C4-2B (cell line): ENCODE measurements at regions not wholly inside any gene's neighbourhood (a gene's known extent, or its start where the extent isn't known, plus 50 kb on each side); places are given as distances from the start of the nearest gene placed in this dataset.
"Not testable (repeated sequence)": the region's sequence is repeated elsewhere in the genome, so short reads cannot be mapped to it uniquely, and the experiment has no call there.

Experiments used
- ZFX ChIP-seq: fragments of 450-650 bp; IDR thresholded peaks from 2 replicates; pipeline ENCODE4 v1.6.1; 2017
- TF ChIP-seq, protein P1 (sequence below): fragments of 450-650 bp; conservative IDR thresholded peaks from 2 replicates; pipeline ENCODE4 v1.5.1; 2017; ENCODE audit warnings: mild to moderate bottlenecking

DNA sequence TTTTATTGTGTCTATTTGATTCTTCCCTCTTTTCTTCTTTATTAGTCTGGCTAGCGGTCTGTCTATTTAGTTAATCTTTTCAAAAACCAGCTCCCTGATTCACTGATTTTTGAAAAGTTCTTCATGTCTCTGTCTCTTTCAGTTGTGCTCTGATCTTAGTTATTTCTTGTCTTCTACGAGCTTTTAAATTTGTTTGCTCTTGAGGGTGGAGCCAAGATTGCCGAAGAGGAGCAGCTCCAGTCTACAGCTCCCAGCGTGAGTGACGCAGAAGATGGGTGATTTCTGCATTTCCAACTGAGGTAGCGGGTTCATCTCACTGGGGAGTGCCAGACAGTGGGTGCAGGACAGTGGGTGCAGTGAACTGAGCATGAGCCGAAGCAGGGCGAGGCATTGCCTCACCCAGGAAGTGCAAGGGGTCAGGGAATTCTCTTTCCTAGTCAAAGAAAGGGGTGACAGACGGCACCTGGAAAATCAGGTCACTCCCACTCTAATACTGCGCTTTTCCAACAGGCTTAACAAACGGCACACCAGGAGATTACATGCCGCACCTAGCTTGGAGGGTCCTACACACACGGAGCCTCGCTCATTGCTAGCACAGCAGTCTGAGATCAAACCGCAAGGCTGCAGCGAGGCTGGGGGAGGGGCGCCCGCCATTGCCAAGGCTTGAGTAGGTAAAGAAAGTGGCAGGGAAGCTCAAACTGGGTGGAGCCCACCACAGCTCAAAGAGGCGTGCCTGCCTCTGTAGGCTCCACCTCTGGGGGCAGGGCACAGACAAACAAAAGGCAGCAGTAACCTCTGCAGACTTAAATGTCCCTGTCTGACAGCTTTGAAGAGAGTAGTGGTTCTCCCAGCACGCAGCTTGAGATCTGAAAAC, 220.6 kb upstream of the IRAK1BP1 start:
- TF ChIP-seq, protein P1, sequence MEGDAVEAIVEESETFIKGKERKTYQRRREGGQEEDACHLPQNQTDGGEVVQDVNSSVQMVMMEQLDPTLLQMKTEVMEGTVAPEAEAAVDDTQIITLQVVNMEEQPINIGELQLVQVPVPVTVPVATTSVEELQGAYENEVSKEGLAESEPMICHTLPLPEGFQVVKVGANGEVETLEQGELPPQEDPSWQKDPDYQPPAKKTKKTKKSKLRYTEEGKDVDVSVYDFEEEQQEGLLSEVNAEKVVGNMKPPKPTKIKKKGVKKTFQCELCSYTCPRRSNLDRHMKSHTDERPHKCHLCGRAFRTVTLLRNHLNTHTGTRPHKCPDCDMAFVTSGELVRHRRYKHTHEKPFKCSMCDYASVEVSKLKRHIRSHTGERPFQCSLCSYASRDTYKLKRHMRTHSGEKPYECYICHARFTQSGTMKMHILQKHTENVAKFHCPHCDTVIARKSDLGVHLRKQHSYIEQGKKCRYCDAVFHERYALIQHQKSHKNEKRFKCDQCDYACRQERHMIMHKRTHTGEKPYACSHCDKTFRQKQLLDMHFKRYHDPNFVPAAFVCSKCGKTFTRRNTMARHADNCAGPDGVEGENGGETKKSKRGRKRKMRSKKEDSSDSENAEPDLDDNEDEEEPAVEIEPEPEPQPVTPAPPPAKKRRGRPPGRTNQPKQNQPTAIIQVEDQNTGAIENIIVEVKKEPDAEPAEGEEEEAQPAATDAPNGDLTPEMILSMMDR = not testable (repeated sequence)
- TF ChIP-seq ZFX = not testable (repeated sequence)
